SJCRH30 (cell line): ENCODE measurements at regions not wholly inside any gene's neighbourhood (a gene's known extent, or its start where the extent isn't known, plus 50 kb on each side); places are given as distances from the start of the nearest gene placed in this dataset.
A peak's percentile ranks its signal among the peaks of the same experiment; 100 is the strongest.

Experiments used
- DNase-seq, 2 experiments: peaks; one replicate each; pipeline ENCODE4 v3.0.0-alpha.2; 2015 to 2020
- H3K27ac ChIP-seq: fragments of 250-450 bp; sonication (Bioruptor Pico); 2 replicates; pipeline ENCODE4 v1.5.1; 2020; ENCODE audit warnings: mild to moderate bottlenecking, moderate library complexity
- H3K27me3 ChIP-seq: fragments of 250-450 bp; sonication (Bioruptor Pico); 2 replicates; pipeline ENCODE4 v1.5.1; 2020; ENCODE audit warnings: mild to moderate bottlenecking, moderate library complexity
- H3K36me3 ChIP-seq: fragments of 250-450 bp; sonication (Bioruptor Pico); 2 replicates; pipeline ENCODE4 v1.5.1; 2020; ENCODE audit warnings: mild to moderate bottlenecking, moderate library complexity
- H3K4me1 ChIP-seq: fragments of 250-450 bp; sonication (Bioruptor Pico); 2 replicates; pipeline ENCODE4 v1.5.1; 2020; ENCODE audit warnings: mild to moderate bottlenecking, moderate library complexity
- H3K4me3 ChIP-seq: fragments of 250-450 bp; sonication (Bioruptor Pico); 2 replicates; pipeline ENCODE4 v1.5.1; 2020; ENCODE audit warnings: mild to moderate bottlenecking, moderate library complexity
- H3K9me3 ChIP-seq: fragments of 250-450 bp; sonication (Bioruptor Pico); replicated peaks from 2 replicates; pipeline ENCODE4 v1.5.1; 2020; ENCODE audit warnings: mild to moderate bottlenecking, moderate library complexity

GRCh38 chr1:201622824-201623223, 83.9 kb downstream of the NAV1 start:
- Histone ChIP-seq H3K4me1 (peaks cover 12% of the 10 kb centered on the region), H3K4me3 (no peak overlapping the region), H3K27ac (no peak overlapping the region), H3K27me3 (no peaks in the 10 kb centered on the region), H3K36me3 (peaks cover 36% of the 10 kb centered on the region), H3K9me3 (no peaks in the 10 kb centered on the region)
- DNase-seq: no peak

GRCh38 chr1:201624741-201625225, 85.9 kb downstream of the NAV1 start:
- DNase-seq: no peak
- peaks cover 5% of the 10 kb centered on the region for H3K4me1 ChIP-seq
- H3K27ac ChIP-seq: no peak overlapping the region
- no peaks in the 10 kb centered on the region for H3K27me3 ChIP-seq
- H3K4me3 ChIP-seq: no peak overlapping the region
- no peaks in the 10 kb centered on the region for H3K9me3 ChIP-seq
- H3K36me3 ChIP-seq: peaks cover 42% of the 10 kb centered on the region

GRCh38 chr1:201625226-201625761, 86.4 kb downstream of the NAV1 start:
- no peak overlapping the region for H3K4me3 ChIP-seq
- H3K36me3 ChIP-seq: peaks cover 47% of the 10 kb centered on the region
- no peak overlapping the region for H3K27ac ChIP-seq
- no peaks in the 10 kb centered on the region for H3K27me3 ChIP-seq
- H3K9me3 ChIP-seq: no peaks in the 10 kb centered on the region
- no peak for DNase-seq
- no peaks in the 10 kb centered on the region; the same call in 1 of the 2 replicates for H3K4me1 ChIP-seq

- no peaks in the 10 kb centered on the region for H3K27me3 ChIP-seq
- no peaks in the 10 kb centered on the region for H3K4me1 ChIP-seq
- H3K9me3 ChIP-seq: no peaks in the 10 kb centered on the region
- H3K36me3 ChIP-seq: peaks cover 53% of the 10 kb centered on the region
- no peak for DNase-seq
- H3K27ac ChIP-seq: no peak overlapping the region
- no peak overlapping the region for H3K4me3 ChIP-seq
Observed at GRCh38 chr1:201625851-201626251, 86.9 kb downstream of the NAV1 start.

- H3K9me3 ChIP-seq: no peaks in the 10 kb centered on the region
- DNase-seq: no peak
- no peak overlapping the region for H3K27ac ChIP-seq
- peaks cover 57% of the 10 kb centered on the region for H3K36me3 ChIP-seq
- H3K27me3 ChIP-seq: no peaks in the 10 kb centered on the region
- H3K4me1 ChIP-seq: no peaks in the 10 kb centered on the region
- no peak overlapping the region for H3K4me3 ChIP-seq
Observed at GRCh38 chr1:201626629-201627275, 87.8 kb downstream of the NAV1 start.

GRCh38 chr1:201628490-201628889, 89.6 kb downstream of the NAV1 start:
- H3K4me3 ChIP-seq: no peak overlapping the region
- H3K36me3 ChIP-seq: peaks cover 50% of the 10 kb centered on the region
- no peak overlapping the region for H3K27ac ChIP-seq
- H3K27me3 ChIP-seq: no peaks in the 10 kb centered on the region
- H3K9me3 ChIP-seq: no peaks in the 10 kb centered on the region
- no peak for DNase-seq
- peaks cover 8% of the 10 kb centered on the region for H3K4me1 ChIP-seq

- peaks cover 32% of the 10 kb centered on the region; the same call in 1 of the 2 replicates for H3K36me3 ChIP-seq
- peaks cover 20% of the 10 kb centered on the region for H3K4me1 ChIP-seq
Observed at GRCh38 chr1:201630582-201630981, 91.7 kb downstream of the NAV1 start.

GRCh38 chr1:201631037-201631436, 92.1 kb downstream of the NAV1 start:
- peaks cover 25% of the 10 kb centered on the region for H3K4me1 ChIP-seq
- H3K9me3 ChIP-seq: no peaks in the 10 kb centered on the region
- H3K27ac ChIP-seq: no peak overlapping the region
- H3K36me3 ChIP-seq: peaks cover 28% of the 10 kb centered on the region; the same call in 1 of the 2 replicates
- no peak for DNase-seq
- H3K4me3 ChIP-seq: no peak overlapping the region
- H3K27me3 ChIP-seq: no peaks in the 10 kb centered on the region

More at GRCh38 chr1:201630582-201630981, 91.7 kb downstream of the NAV1 start:
- H3K27me3 ChIP-seq: no peaks in the 10 kb centered on the region
- H3K9me3 ChIP-seq: no peaks in the 10 kb centered on the region
- DNase-seq: no peak
- no peak overlapping the region for H3K4me3 ChIP-seq
- no peak overlapping the region for H3K27ac ChIP-seq

GRCh38 chr1:201632364-201632952, 93.5 kb downstream of the NAV1 start:
- Histone ChIP-seq H3K27ac (no peak overlapping the region), H3K4me1 (peaks cover 39% of the 10 kb centered on the region), H3K27me3 (no peaks in the 10 kb centered on the region), H3K9me3 (no peaks in the 10 kb centered on the region), H3K4me3 (no peak overlapping the region), H3K36me3 (peaks cover 23% of the 10 kb centered on the region; the same call in 1 of the 2 replicates)
- no peak for DNase-seq

- DNase-seq: no peak
- Histone ChIP-seq H3K9me3 (no peaks in the 10 kb centered on the region), H3K4me3 (no peak overlapping the region), H3K36me3 (peaks cover 23% of the 10 kb centered on the region; the same call in 1 of the 2 replicates), H3K27ac (peak overlapping the region; percentile 18), H3K4me1 (peaks cover 46% of the 10 kb centered on the region), H3K27me3 (no peaks in the 10 kb centered on the region)
Observed at GRCh38 chr1:201633297-201633696, 94.4 kb downstream of the NAV1 start.

- H3K4me3 ChIP-seq: no peak overlapping the region
- peak overlapping the region; percentile 18 for H3K27ac ChIP-seq
- H3K4me1 ChIP-seq: peaks cover 49% of the 10 kb centered on the region
- peak; percentile 84 to 93 for DNase-seq
- H3K27me3 ChIP-seq: no peaks in the 10 kb centered on the region
- H3K9me3 ChIP-seq: no peaks in the 10 kb centered on the region
- peaks cover 23% of the 10 kb centered on the region; the same call in 1 of the 2 replicates for H3K36me3 ChIP-seq
Observed at GRCh38 chr1:201633811-201634210, 94.9 kb downstream of the NAV1 start.

GRCh38 chr1:201634261-201634660, 95.3 kb downstream of the NAV1 start:
- peak; percentile 45 to 52 for DNase-seq
- peaks cover 20% of the 10 kb centered on the region; the same call in 1 of the 2 replicates for H3K36me3 ChIP-seq

GRCh38 chr1:201636097-201636496, 97.2 kb downstream of the NAV1 start:
- Histone ChIP-seq H3K36me3 (peaks cover 4% of the 10 kb centered on the region; the same call in 1 of the 2 replicates), H3K27me3 (no peaks in the 10 kb centered on the region), H3K27ac (no peak overlapping the region), H3K9me3 (no peaks in the 10 kb centered on the region), H3K4me3 (no peak overlapping the region), H3K4me1 (peaks cover 70% of the 10 kb centered on the region)
- DNase-seq: peak in 1 of 2 experiments; percentile 40

More at GRCh38 chr1:201634261-201634660, 95.3 kb downstream of the NAV1 start:
- H3K9me3 ChIP-seq: no peaks in the 10 kb centered on the region
- H3K27ac ChIP-seq: peak overlapping the region; percentile 18
- H3K4me1 ChIP-seq: peaks cover 53% of the 10 kb centered on the region
- no peak overlapping the region for H3K4me3 ChIP-seq
- H3K27me3 ChIP-seq: no peaks in the 10 kb centered on the region

- Histone ChIP-seq H3K36me3 (peaks cover 2% of the 10 kb centered on the region; the same call in 1 of the 2 replicates), H3K4me3 (no peak overlapping the region), H3K4me1 (peaks cover 75% of the 10 kb centered on the region), H3K27ac (no peak overlapping the region), H3K27me3 (no peaks in the 10 kb centered on the region), H3K9me3 (no peaks in the 10 kb centered on the region)
- peak; percentile 36 to 39 for DNase-seq
Observed at GRCh38 chr1:201636510-201636971, 97.6 kb downstream of the NAV1 start.
